ENCODE measurements at regions not wholly inside any gene's neighbourhood (a gene's known extent, or its start where the extent isn't known, plus 50 kb on each side); places are given as distances from the start of the nearest gene placed in this dataset.
A peak's percentile ranks its signal among the peaks of the same experiment; 100 is the strongest.

GRCh38 chr3:17894434-17895060 lies 152.1 kb upstream of the TBC1D5 start:
- TF ChIP-seq, protein P1, sequence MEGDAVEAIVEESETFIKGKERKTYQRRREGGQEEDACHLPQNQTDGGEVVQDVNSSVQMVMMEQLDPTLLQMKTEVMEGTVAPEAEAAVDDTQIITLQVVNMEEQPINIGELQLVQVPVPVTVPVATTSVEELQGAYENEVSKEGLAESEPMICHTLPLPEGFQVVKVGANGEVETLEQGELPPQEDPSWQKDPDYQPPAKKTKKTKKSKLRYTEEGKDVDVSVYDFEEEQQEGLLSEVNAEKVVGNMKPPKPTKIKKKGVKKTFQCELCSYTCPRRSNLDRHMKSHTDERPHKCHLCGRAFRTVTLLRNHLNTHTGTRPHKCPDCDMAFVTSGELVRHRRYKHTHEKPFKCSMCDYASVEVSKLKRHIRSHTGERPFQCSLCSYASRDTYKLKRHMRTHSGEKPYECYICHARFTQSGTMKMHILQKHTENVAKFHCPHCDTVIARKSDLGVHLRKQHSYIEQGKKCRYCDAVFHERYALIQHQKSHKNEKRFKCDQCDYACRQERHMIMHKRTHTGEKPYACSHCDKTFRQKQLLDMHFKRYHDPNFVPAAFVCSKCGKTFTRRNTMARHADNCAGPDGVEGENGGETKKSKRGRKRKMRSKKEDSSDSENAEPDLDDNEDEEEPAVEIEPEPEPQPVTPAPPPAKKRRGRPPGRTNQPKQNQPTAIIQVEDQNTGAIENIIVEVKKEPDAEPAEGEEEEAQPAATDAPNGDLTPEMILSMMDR (IDR thresholded peaks at IDR 0.05) = peak in 2 of 7 experiments; percentile 16 to 36
- TF ChIP-seq POLR2AphosphoS5 (IDR thresholded peaks at IDR 0.05) = no peak

Measured in stomach (tissue), 4 donors.